AG04449 (cell line): ENCODE measurements at regions not wholly inside any gene's neighbourhood (a gene's known extent, or its start where the extent isn't known, plus 50 kb on each side); places are given as distances from the start of the nearest gene placed in this dataset.
"Not testable (repeated sequence)": the region's sequence is repeated elsewhere in the genome, so short reads cannot be mapped to it uniquely, and the experiment has no call there.

Source experiments
- CTCF ChIA-PET: fragments of 350-600 bp; formaldehyde crosslinking; extraction: SDS; loops from one replicate; lab custom pipeline; 2021; ENCODE audit warnings: antibody characterized with exemption; lab: Yijun Ruan, JAX
- POLR2A ChIA-PET: fragments of 400-600, 350-600 bp; formaldehyde crosslinking; extraction: SDS; loops from one replicate; lab custom pipeline; 2020; ENCODE audit warnings: antibody characterized with exemption, inconsistent platforms; lab: Yijun Ruan, JAX
- DNase-seq: peaks from one replicate; pipeline ENCODE4 v3.0.0-alpha.2; 2010; ENCODE audit warnings: low read depth, low spot score
- H3K4me3 ChIP-seq: 2 replicates; pipeline ENCODE4 v1.5.1; 2011; ENCODE audit warnings: low read depth, mild to moderate bottlenecking, control low read depth, low read length
- TF ChIP-seq, protein P1 (sequence below): IDR thresholded peaks from one replicate; pipeline ENCODE4 v1.5.1; 2011; ENCODE audit warnings: mild to moderate bottlenecking, moderate library complexity, low read length, control low read depth, inconsistent platforms; ENCODE audit not compliant: insufficient read depth; ENCODE audit errors: missing control alignments

DNA sequence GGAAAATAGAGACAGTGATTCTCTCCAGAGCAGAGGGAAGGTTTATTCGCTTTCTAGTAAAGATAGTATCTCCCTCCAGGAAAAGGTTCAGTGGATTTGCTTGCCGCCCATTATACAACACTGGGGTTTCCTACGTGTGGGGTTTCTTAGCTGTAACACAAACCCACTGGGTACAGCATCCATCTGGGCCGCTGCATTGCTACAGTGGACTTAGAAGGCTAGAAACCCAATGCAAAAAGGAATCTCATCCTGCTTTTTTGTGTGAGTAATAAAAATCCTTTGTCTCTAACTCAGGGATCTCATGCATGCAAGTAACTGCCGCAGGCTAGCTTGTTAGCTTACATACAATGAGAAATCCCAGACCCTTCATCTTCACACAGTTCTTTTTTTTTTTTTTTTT lies 67.1 kb upstream of the BCL2L14 start:
- TF ChIP-seq, protein P1, sequence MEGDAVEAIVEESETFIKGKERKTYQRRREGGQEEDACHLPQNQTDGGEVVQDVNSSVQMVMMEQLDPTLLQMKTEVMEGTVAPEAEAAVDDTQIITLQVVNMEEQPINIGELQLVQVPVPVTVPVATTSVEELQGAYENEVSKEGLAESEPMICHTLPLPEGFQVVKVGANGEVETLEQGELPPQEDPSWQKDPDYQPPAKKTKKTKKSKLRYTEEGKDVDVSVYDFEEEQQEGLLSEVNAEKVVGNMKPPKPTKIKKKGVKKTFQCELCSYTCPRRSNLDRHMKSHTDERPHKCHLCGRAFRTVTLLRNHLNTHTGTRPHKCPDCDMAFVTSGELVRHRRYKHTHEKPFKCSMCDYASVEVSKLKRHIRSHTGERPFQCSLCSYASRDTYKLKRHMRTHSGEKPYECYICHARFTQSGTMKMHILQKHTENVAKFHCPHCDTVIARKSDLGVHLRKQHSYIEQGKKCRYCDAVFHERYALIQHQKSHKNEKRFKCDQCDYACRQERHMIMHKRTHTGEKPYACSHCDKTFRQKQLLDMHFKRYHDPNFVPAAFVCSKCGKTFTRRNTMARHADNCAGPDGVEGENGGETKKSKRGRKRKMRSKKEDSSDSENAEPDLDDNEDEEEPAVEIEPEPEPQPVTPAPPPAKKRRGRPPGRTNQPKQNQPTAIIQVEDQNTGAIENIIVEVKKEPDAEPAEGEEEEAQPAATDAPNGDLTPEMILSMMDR: no peak
- ChIA-PET POLR2A (no interaction called here), CTCF (interaction anchor here (2.1 kb wide), 1 partner anchor 30 kb away, joined by 10 read pairs; no protein-coding TSS in a partner anchor)
- H3K4me3 ChIP-seq: no peak overlapping the region
- DNase-seq: no peak

DNA sequence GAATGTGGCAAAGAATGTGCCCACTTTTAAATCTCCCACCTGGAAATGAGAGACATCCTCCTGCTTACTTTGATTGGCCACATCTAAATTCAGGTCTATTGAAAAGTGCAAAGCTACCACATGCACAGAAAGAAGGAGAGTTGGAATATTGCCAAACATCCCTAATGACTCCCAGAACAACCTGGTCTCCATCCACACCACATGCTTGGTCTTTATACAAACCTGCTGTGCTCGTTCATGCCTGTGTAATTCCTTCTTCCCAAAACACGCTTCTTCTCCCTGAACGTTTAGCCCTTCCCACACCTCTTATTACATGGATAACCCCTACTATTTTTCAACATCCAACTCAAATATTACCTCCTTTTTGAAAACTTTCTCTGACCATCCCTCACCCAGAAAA lies 66.2 kb upstream of the BCL2L14 start:
- POLR2A ChIA-PET: no interaction called here
- no peak for DNase-seq
- CTCF ChIA-PET: no interaction called here
- TF ChIP-seq, protein P1: no peak
- no peak overlapping the region for H3K4me3 ChIP-seq

DNA sequence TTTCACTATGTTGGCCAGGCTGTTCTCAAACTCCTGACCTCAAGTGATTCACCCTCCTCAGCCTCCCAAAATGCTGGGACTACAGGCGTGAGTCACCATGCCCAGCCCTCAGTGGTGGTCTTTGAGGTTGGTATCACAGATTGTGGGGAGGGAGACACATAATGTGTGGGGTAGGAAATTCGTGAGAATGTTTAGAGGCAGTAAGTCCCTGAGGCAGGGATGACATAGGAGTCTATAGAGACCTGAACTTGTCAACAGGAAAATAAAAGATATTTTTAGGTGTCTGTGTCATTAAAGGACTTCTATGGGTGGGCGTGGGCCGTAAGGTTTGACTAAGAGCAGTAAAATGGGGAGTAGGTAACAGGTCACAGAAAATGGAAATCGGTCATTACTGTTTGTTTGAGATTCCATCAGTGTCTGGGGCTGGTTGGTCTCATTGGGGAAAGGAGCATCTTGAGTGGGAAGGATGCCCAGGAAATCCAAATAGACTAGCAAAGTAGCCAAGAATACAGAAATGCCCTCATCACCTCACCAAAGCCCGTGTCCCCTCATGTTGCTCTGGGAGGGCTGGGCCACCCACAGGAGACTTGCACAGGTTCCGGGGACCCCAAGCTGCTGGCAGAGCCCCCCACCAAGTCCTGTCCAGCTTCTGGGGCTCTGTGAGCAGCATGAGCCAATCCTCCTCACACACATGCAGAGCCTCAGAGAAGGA lies 63.6 kb upstream of the BCL2L14 start:
- H3K4me3 ChIP-seq: no peak overlapping the region
- TF ChIP-seq, protein P1: no peak
- CTCF ChIA-PET: no interaction called here
- POLR2A ChIA-PET: no interaction called here
- DNase-seq: no peak

GRCh38 chr12:12007713-12008231 lies 63.0 kb upstream of the BCL2L14 start:
- no peak for DNase-seq
- no peak overlapping the region for H3K4me3 ChIP-seq
- ChIA-PET CTCF (no interaction called here), POLR2A (no interaction called here)
- TF ChIP-seq, protein P1: no peak

DNA sequence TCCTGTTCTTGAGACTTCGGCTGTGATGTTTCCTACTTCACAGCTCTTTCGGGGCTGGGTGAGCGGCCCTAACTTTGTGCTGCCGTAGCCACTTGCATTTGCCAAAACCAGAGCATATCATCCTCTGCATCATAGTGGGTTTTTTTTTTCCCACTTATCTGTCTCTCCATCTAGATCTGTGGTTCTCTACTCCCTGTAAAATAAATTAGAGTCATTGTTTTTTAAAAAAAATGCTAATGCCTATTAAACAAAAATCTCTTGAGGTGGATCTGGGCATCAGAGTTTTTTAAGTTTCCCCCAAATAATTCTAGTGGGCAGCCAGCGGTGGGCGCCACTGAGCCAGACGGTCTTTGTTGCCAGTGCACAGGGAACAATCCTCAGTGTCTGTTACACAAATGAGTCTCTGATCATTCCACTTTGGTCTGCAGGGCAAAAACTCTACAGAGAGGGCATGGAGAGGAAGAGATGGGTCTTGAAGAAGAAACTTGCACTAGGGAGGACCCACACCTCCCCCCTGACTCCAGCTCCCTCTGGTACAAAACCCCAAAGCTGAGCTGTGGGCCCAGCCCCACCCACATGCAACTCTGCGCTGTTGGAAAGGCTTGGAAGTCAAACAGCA lies 62.4 kb upstream of the BCL2L14 start:
- no peak overlapping the region for H3K4me3 ChIP-seq
- CTCF ChIA-PET: no interaction called here
- TF ChIP-seq, protein P1: no peak

GRCh38 chr12:12008931-12009611 lies 61.7 kb upstream of the BCL2L14 start:
- no peak overlapping the region for H3K4me3 ChIP-seq
- ChIA-PET CTCF (interaction anchor here (1.2 kb wide), 1 partner anchor 51 kb away, joined by 4 read pairs; no protein-coding TSS in a partner anchor), POLR2A (no interaction called here)
- no peak for DNase-seq
- TF ChIP-seq, protein P1: no peak

More for the DNA sequence above, 62.4 kb upstream of the BCL2L14 start:
- POLR2A ChIA-PET: no interaction called here
- DNase-seq: no peak

- CTCF ChIA-PET: interaction anchor here (0.9 to 2.2 kb wide), 3 partner anchors 23 to 52 kb away, joined by 3 to 14 read pairs (median 4); no protein-coding TSS in a partner anchor
- H3K4me3 ChIP-seq, DNase-seq: not testable (repeated sequence)
- POLR2A ChIA-PET: interaction anchor here (1.2 kb wide), 1 partner anchor 356 kb away, joined by 3 read pairs; no protein-coding TSS in a partner anchor
These were observed 60.9 kb upstream of the BCL2L14 start for GRCh38 chr12:12009749-12010276.
